WERI-Rb-1 (cell line): ENCODE measurements at regions not wholly inside any gene's neighbourhood (a gene's known extent, or its start where the extent isn't known, plus 50 kb on each side); places are given as distances from the start of the nearest gene placed in this dataset.

Source experiments
- DNase-seq: peaks from one replicate; pipeline ENCODE4 v3.0.0-alpha.2; 2020
- H3K27ac ChIP-seq: fragments of 250-450 bp; sonication (Bioruptor Pico); 2 replicates; pipeline ENCODE4 v1.5.1; 2020; ENCODE audit warnings: mild to moderate bottlenecking, moderate library complexity
- H3K27me3 ChIP-seq: fragments of 250-450 bp; sonication (Bioruptor Pico); 2 replicates; pipeline ENCODE4 v1.5.1; 2021; ENCODE audit warnings: mild to moderate bottlenecking, low read depth, moderate library complexity; ENCODE audit not compliant: insufficient read depth, severe bottlenecking
- H3K36me3 ChIP-seq: fragments of 250-450 bp; sonication (Bioruptor Pico); 2 replicates; pipeline ENCODE4 v1.5.1; 2020; ENCODE audit warnings: mild to moderate bottlenecking, moderate library complexity
- H3K4me3 ChIP-seq: 2 replicates; pipeline ENCODE4 v1.5.1; 2011; ENCODE audit warnings: low read depth, mild to moderate bottlenecking, control low read depth, low read length
- H3K9me3 ChIP-seq: fragments of 250-450 bp; sonication (Bioruptor Pico); 2 replicates; pipeline ENCODE4 v1.5.1; 2021; ENCODE audit warnings: mild to moderate bottlenecking, moderate library complexity; ENCODE audit not compliant: severe bottlenecking
- CTCF ChIP-seq: IDR thresholded peaks from 2 replicates; pipeline ENCODE4 v1.5.1; 2011; ENCODE audit warnings: low read depth, mild to moderate bottlenecking, control low read depth, inconsistent platforms, low read length

GRCh38 chr13:73793361-73793760 is 340.8 kb downstream of the KLF12 start:
- Histone ChIP-seq H3K9me3 (no peaks in the 10 kb centered on the region), H3K36me3 (no peaks in the 10 kb centered on the region), H3K4me3 (no peak overlapping the region), H3K27ac (no peak overlapping the region), H3K27me3 (no peaks in the 10 kb centered on the region)
- TF ChIP-seq CTCF: no peak
- DNase-seq: no peak

- no peaks in the 10 kb centered on the region for H3K27me3 ChIP-seq
- no peak overlapping the region for H3K4me3 ChIP-seq
- TF ChIP-seq CTCF: no peak
- H3K27ac ChIP-seq: no peak overlapping the region
- no peak for DNase-seq
- H3K9me3 ChIP-seq: no peaks in the 10 kb centered on the region
- H3K36me3 ChIP-seq: no peaks in the 10 kb centered on the region
Measured at GRCh38 chr13:73792796-73793195, 341.4 kb downstream of the KLF12 start.

- no peak for DNase-seq
- H3K27me3 ChIP-seq: no peaks in the 10 kb centered on the region
- H3K4me3 ChIP-seq: no peak overlapping the region
- no peaks in the 10 kb centered on the region for H3K36me3 ChIP-seq
- no peak for TF ChIP-seq CTCF
- no peak overlapping the region for H3K27ac ChIP-seq
- H3K9me3 ChIP-seq: no peaks in the 10 kb centered on the region
Measured at GRCh38 chr13:73782450-73783449, 351.5 kb downstream of the KLF12 start.

GRCh38 chr13:73781384-73781783 is 352.8 kb downstream of the KLF12 start:
- Histone ChIP-seq H3K36me3 (no peaks in the 10 kb centered on the region), H3K27me3 (no peaks in the 10 kb centered on the region), H3K4me3 (no peak overlapping the region), H3K27ac (no peak overlapping the region), H3K9me3 (no peaks in the 10 kb centered on the region)
- TF ChIP-seq CTCF: no peak
- no peak for DNase-seq

GRCh38 chr13:73779881-73780280 is 354.3 kb downstream of the KLF12 start:
- Histone ChIP-seq H3K27me3 (no peaks in the 10 kb centered on the region), H3K36me3 (no peaks in the 10 kb centered on the region), H3K9me3 (no peaks in the 10 kb centered on the region), H3K27ac (no peak overlapping the region), H3K4me3 (no peak overlapping the region)
- DNase-seq: no peak
- no peak for TF ChIP-seq CTCF
